HG03108 (cell line): ENCODE measurements at regions not wholly inside any gene's neighbourhood (a gene's known extent, or its start where the extent isn't known, plus 50 kb on each side); places are given as distances from the start of the nearest gene placed in this dataset.

ENCODE experiments used
- ATAC-seq: cut with Tn5 transposase; IDR thresholded peaks from one replicate; pipeline ENCODE4 v1.9.1; 2021; ENCODE audit warnings: moderate library complexity; ENCODE audit not compliant: unreplicated experiment

DNA sequence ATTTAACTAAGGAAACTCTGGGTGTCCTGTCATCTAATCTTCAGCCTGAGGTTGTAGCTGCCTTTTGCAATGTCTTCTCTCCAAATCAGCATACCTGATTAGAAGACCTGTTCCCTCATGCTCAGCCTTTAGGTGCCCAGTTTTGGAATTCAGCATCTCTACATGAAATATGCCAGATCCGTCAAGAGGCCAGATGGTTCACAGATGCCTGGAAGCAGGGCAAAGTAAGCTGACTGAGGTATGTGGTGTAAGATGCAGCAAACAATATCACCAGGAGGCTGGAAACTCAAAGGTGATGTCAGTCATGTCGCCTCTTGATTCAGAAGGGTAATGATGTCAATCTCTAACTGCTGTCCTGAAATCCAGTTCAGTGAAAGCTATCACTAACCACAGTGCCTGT, 324.4 kb downstream of the PRELID2 start:
- ATAC-seq: no peak

DNA sequence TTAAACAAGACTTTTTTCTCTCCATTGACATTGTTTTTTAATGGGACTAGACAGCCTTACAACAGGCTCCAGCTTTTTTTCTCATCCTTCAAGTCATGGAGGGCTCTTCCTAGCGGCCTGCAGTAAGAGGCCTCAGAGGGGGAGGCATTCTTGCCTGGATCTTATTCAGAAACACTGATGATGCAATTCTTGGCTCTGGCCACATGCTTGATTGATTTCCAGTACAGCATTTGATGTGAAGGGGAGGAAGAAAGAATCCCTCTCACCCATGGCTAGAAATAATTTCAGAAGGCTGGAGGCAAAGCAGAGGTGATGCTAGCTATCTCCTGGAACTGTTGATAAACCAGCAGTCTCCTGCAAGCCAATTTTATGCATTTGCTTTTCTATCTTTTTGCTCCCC, 324.8 kb downstream of the PRELID2 start:
- ATAC-seq: no peak

DNA sequence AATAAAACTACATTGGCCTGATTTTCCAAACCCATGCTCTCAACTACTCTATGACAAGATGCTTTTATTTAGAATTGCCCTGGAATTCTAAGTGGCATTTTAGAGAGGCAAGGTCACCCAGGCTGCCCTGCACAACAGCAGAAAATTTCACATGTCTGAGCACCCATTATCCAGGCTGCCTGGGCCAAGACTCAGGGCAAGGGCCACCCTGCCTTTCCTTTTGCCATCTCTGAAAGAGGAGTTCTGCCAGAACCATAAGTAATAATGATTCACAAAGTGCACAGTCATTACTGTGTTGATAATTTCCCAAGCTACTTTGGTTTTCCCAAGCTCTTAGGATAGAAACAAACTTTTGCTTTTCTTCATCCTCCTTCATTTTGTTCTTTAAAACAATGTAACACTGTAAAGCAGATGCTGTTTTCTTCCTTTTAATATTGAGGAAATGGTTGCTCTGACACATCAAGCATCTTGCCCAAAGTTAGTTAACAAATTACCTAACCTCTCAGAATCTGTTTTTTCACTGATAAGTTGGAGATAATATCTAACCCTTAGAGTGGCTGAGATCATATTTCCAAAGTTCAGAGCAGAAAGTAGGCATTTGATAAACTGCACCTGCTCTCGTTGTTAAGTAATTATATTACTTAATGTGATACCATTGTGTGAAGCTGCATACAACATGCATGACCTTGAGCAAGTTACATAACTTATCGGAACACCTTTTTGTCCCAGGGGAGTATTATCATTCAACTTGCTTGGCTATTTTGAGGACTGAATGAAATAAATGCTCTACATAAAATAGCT, 325.6 kb downstream of the PRELID2 start:
- ATAC-seq: no peak

DNA sequence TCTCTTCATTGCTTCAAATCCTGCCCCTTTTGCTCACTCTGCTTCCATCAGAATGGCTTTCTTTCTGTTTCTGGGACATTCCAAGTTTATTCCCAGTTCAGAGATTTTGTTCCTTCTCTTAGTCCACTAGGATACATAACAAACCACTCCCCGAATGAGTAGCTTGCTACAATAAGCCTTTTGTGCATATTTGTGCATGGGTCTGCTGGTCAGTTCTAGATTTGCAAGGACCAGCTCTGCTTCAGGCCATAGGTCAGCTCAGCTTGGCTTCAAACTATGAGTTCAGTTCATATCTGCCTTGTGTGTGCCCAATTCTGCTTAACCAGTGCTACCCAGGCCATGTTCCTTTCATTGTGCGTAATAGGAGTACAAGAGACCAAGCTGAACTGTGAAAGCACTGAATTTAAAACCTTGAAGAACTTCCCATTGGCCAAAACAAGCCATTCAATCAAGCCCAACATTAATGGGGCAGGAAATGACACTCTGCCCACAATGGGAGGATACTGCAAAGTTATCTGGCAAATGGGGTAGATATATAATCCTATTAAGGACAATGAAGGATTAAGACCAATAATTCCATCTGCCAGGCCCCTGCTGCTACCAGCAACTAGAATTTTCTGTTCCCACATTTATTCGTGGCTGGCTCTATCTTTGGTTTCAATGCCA, 328.8 kb downstream of the PRELID2 start:
- no peak for ATAC-seq

DNA sequence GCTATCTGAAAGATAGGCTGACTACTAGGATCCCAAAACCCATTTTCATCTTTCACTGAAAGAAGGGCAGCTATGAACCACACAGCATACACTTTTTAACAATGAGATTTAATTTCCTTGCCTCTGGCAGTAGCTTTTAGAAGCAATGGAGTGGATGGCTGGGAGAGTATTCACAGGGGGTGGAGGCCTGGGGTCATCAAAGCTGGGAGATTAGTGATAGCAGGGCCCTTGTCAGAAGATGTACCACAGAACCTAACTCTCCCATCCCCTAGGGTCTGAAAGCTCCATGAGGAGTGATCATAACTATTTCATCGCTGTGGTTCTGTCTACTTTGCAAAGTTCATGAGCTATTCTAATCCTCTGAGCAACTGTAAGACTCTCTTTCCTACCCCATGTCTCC, 332.2 kb downstream of the PRELID2 start:
- no peak for ATAC-seq

DNA sequence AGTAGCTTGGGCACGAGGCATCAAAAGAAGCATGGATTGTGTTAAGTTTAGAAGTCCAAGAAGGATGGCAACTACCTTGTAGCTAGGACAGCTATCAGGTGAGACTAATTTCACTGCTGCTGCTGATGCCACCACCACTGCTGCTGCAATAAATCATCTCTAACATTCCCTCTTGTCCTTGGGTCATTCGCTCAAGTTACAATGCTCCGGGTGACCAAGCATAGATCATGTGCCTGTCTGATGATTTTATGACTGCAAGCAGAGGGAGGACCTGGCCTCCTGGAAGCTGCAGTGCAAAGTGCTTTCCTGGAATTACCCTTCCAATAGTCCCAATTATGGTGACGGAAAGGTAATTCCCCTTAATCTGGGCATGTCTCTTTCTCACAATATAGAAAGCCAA, 334.4 kb downstream of the PRELID2 start:
- no peak for ATAC-seq

DNA sequence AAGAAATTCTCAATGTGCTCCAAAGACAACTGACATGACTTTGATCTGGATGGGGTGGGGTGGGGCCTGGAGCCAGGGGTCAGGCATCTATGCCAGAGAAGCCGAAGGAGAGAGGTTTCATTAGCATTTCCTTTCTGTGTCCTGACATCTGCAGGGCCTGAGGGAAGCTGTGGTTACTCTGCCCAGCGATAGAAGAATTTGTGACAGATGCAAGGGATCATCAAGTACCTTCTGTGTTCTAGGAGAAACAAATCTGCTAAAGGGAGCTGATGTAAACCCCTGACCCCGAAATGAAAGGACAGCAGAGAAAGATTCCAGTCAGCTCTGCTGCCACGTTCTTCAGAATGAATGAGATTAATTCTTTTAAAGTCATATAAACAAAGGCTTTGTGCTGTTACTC, 335.7 kb downstream of the PRELID2 start:
- ATAC-seq: no peak

DNA sequence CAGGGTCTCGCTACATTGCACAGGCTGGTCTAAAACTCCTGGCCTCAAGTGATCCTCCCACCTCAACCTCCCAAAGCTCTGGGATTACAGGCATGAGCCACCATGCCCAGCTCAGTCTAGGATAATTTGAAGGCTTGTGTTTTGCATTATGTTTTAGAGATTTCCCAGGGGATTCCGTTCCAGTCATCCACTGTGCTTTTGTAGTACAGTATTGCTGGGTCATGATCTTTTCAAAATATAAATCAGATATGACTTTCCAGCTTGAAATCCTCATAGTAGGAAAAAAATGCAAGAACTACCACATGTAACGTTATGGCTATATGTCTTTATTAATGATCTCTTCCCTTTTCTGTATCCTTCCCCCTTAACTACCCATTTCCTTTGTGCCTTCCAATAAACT, 338.1 kb downstream of the PRELID2 start:
- no peak for ATAC-seq

DNA sequence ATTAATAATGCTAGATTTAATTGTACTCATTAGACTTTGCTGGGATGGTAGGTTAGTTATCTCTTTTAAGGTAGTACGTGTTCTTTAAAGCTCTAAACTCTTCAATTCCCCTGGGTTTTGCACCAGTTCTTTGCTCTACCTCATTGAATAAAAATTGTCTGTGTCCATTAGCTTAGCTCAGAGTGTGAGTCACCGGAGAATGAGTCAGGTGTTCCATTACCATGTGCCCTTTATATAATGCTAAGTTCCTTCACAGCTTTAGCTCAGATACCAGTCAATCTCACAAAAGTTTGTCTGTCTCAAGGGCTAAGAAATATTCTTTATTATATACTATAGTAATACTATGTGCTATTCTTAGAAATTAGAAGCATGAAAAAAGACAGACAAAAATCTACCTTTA, 339.4 kb downstream of the PRELID2 start:
- no peak for ATAC-seq

DNA sequence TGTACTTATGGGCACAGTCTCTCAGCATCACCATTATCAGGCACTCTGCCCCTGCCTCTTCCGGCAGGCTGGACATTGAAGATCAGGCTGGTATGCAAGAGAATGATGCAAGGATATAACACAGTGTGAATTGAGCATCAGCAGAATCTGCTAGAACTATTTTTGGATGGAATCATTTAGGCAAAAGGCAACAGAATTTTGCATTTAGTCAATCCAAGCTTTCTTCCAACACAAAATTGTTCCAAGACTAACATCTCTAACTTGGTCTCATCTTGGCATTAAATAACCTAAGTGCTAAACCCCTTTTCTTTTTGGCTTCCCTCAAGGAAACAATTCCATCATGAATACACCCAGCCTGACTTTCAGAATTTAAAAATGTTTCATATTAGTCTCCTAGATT, 339.9 kb downstream of the PRELID2 start:
- ATAC-seq: no peak

DNA sequence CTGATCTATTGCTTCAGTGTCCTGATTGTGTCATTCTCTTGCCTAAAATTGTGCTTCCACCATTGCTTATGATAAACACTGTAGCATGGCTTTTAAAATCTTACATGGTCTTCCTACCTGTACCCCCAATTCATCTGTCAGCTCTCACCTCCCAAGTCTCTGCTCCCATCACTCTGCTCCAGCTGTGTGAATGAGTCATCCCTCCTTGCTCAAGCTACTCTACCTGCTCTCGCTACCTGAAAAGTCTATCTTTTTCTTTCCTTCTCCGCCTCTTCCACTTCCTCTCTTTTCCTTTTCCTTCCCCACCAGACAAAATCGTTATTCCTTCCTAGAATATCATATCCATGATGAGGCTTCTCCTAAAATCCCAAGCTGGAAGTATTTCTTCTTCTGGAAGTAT, 341.7 kb downstream of the PRELID2 start:
- no peak for ATAC-seq

DNA sequence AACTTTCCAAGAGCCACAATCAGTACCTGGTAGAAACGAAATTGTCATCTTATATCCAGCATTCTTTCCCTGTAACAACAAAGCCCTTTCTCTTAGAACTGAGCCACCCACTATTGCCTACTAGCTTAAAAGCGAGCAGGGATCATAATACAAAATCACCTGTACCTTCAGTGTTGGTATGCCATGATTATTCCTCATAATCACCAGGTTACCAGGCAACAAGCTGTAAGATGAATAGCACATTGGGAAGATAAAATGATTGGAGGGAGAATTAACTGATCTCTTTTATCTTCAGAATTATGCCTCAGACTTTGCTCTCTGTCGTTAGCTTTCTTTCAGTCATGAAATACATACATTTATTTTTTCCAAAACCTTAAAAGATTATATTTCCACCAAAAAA, 345.6 kb downstream of the PRELID2 start:
- ATAC-seq: no peak

DNA sequence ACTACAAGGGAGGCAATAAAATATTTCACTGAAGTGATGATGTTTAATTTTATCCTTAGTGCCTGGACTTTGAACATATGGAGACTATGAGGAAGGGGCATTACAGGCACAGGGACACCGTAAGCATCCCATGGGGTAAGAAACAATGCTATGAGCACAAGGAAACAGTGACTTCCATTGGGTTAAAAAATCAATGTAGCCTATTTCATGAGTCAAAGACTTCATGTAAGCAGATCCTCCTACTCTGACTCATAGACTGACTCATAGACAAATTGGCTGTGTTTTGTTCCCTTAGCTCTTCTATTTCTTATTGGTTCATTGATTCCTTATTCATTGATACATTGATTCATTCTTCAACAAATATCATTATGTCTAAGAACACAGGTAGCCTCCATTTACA, 351.0 kb downstream of the PRELID2 start:
- no peak for ATAC-seq

DNA sequence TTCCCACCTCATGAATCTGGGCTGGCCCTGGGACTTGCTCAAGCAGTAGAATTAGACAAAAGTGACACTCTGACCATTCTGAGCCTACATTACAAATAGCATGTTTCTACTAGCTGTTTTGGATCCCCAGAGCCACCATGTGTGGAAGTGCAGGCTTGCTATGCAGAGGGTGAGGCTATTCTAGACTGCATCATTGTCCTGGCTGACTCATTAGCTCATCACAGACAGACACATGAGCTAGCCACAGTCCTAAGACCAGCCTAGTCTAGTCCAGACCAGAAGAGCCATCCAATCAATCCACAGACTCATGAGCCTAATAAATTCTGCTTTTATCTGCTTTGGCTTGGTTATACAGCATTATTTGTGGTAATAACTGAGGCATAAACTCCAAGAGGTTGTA, 351.9 kb downstream of the PRELID2 start:
- ATAC-seq: no peak

DNA sequence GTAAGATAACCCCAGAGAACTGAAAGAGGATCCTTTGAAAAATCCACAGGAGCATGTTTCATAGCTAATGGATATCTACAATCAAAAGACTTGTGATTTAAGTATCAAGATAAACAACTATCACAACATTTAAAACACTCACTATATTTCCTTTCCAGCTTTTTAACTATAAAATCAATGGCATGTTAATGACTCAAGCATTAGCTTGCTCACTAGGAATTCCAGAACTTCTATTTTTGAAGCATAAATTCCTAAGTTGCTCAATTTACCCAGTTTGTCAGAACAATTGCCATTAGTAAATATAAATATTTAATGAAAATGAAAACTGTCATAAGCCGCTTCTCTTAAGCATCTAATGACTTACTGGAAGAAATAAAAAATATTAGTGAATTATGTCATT, 355.3 kb downstream of the PRELID2 start:
- no peak for ATAC-seq

DNA sequence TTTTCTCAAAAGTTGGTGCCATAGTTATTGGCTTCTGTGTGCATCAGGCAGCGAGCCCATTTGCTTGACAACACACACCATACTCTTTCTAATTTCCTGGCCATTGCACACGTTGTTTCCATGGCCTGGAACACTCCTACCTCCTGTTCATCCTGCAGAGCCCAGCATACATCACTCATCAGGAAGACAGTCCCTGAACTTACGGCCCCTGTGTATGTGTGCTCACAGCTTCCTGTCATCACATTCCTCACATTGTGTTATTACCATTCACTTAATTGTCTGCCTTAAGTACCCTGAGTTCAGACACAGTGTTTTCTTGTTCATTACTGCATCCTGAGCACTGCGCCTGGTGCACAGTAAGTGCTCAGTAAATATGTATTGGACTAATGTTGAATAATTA, 355.9 kb downstream of the PRELID2 start:
- no peak for ATAC-seq

DNA sequence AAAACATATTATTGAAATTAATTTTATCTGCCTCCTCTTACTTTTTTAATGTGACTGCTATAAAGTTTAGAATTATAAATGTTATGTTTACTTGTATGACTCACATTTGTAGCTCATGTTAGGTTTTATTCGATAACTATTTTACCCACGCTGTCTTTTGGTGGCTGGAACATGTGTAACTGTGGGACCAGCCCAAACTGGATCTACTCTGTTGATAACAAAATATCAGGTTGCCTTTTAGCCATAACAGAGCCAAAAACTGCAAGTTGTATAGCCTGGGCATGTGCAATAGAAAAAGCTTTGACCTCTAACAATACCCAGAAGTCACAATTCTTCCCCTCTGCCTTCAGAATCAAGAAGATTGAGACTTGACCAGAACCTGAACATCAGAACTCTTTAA, 356.5 kb downstream of the PRELID2 start:
- no peak for ATAC-seq

DNA sequence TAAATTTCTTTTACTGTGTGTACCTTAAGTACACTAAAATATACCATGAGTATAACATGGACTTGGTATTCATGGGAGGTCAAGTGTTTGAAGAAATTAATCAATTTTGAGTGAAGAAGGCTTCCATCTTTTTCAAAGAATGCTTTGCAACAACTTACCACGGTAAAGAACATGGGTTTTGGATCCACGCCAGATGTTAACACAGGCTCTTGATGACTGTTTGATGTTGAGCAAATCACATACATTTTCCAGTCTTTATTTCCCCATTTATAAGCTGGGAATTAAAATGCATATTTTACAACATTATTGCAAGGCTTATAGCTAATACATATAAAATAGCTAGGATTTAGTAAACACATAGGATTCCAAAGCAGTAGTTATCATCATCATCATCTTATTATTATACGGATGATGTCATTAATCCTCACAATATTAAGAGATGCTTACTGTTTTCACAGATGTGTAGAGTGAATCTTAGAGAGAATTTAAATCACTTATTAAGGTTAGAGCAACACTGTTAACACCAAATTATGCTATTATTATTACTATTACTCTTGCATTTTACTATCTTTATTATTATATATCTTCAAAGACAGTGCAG, 362.0 kb downstream of the PRELID2 start:
- no peak for ATAC-seq

DNA sequence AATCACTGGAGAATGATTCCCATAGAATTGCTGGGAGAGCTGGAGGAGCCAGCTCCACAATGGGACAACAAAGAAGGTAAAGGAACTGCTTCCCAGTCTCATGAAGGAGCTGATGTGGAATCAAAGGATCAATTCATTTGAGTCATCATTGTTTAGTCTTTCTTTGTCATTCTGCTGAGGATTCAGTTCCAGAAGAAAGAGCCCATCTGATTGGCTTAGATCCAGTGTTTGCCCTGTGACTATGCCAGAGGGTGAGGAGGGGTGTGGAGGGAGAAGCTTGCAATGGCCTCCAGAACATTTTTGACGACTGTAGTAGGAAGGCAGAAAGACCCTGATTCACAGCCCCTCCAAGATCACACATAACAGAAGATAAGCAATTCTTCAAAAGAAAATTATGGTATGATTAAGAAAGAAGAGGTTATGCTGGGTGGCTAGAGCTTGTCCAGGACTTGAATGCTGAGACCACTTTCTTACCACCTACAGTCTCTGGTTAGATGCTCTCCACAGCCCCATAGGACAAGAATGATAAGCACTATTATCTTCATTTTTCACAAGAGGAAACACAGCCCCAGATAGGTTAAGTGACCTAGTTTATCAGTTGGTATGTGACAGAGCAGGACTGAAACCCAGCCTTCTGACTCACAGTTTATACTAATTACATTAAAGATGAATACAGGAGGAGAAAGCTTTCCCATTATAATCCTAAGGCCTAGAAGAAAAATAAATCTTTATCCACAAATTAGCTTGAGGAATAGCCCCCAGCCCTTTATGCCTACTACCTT, 363.1 kb downstream of the PRELID2 start:
- ATAC-seq: no peak

DNA sequence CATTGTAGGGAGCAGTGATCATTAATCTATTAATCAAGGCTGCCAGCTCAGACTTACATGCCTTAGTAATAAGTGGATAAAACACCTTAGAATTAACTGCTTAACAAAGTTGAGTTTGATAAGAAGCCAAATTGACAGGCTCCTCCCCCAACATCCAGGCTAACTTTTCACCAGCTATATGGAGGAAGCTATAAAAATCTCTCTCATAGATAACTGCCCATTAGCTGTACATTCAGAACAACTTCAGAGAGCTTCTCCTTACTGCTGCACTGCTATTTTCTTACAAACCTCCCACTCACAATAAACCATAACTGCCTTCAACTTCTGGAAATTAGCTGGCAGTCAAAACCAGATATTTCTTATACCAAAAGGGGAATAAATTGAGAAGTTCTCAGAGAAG, 364.1 kb downstream of the PRELID2 start:
- no peak for ATAC-seq

DNA sequence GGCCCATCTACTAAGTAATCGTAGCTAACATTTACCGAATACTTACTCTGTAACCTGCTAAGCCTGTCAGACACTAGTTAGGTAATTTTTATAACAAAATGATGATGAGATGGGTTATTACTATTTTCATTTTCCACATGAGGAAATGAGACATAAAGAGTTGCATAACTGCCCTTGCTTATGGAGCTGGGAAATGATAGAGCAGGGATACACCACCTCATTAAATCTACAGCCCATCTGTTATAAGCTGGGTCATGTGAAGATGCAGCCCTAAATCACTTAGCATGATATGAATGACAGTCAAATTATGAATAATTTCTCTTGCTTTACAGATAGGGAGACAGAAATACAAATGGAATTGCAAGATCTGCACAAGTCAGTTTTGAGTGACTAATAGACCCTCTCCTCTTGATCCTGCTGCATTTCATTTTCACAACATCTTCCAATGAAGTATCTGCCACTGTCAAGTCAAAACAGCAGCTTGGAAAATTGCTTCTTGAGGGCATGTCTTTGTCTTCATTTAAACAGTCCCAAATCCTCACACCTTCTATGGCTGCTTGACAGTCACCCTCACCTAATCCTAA, 364.7 kb downstream of the PRELID2 start:
- no peak for ATAC-seq
